Activated T-helper 17 cell treated with anti-CD3 and anti-CD28 coated beads, Interleukin-2, amount 50 U/mL, for 72 hours (primary cell): ENCODE measurements at regions not wholly inside any gene's neighbourhood (a gene's known extent, or its start where the extent isn't known, plus 50 kb on each side); places are given as distances from the start of the nearest gene placed in this dataset.

Experiments
- ATAC-seq: fragments of 150-1000 bp; cut with Tn5 transposase; replicated peaks from 2 replicates; pipeline ENCODE4 v1.10.0; 2021; ENCODE audit warnings: mild to moderate bottlenecking, moderate library complexity
- H3K27ac Mint-ChIP-seq: one replicate; pipeline ENCODE4 v1.8.0; 2022; ENCODE audit warnings: mixed read lengths
- H3K27me3 Mint-ChIP-seq: one replicate; pipeline ENCODE4 v1.8.0; 2022; ENCODE audit warnings: mixed read lengths
- H3K36me3 Mint-ChIP-seq: one replicate; pipeline ENCODE4 v1.8.0; 2022; ENCODE audit warnings: low read depth, mild to moderate bottlenecking, mixed read lengths
- H3K4me1 Mint-ChIP-seq: one replicate; pipeline ENCODE4 v1.8.0; 2022; ENCODE audit warnings: mixed read lengths
- H3K4me3 Mint-ChIP-seq: one replicate; pipeline ENCODE4 v1.8.0; 2022; ENCODE audit warnings: mild to moderate bottlenecking, mixed read lengths
- H3K9me3 Mint-ChIP-seq: one replicate; pipeline ENCODE4 v1.8.0; 2022; ENCODE audit warnings: mixed read lengths

GRCh38 chr13:78334059-78334458, 269.3 kb downstream of the POU4F1 start:
- Mint-ChIP-seq H3K27ac (no peak overlapping the region), H3K9me3 (no peaks in the 10 kb centered on the region), H3K27me3 (peaks cover 5% of the 10 kb centered on the region), H3K4me3 (no peak overlapping the region), H3K4me1 (no peaks in the 10 kb centered on the region), H3K36me3 (no peaks in the 10 kb centered on the region)
- no peak for ATAC-seq

- Mint-ChIP-seq H3K27ac (no peak overlapping the region), H3K9me3 (no peaks in the 10 kb centered on the region), H3K36me3 (no peaks in the 10 kb centered on the region), H3K27me3 (peaks cover 3% of the 10 kb centered on the region), H3K4me3 (no peak overlapping the region), H3K4me1 (no peaks in the 10 kb centered on the region)
- no peak for ATAC-seq
Measured at GRCh38 chr13:78326633-78327032, 276.7 kb downstream of the POU4F1 start.

- Mint-ChIP-seq H3K27ac (no peak overlapping the region), H3K9me3 (no peaks in the 10 kb centered on the region), H3K27me3 (peaks cover 3% of the 10 kb centered on the region), H3K36me3 (no peaks in the 10 kb centered on the region), H3K4me1 (no peaks in the 10 kb centered on the region), H3K4me3 (no peak overlapping the region)
- no peak for ATAC-seq
Measured at GRCh38 chr13:78325585-78325984, 277.8 kb downstream of the POU4F1 start.

- Mint-ChIP-seq H3K9me3 (no peaks in the 10 kb centered on the region), H3K4me1 (no peaks in the 10 kb centered on the region), H3K4me3 (no peak overlapping the region), H3K27ac (no peak overlapping the region), H3K36me3 (no peaks in the 10 kb centered on the region), H3K27me3 (peaks cover 10% of the 10 kb centered on the region)
- ATAC-seq, result no peak
Measured at GRCh38 chr13:78323848-78324247, 279.5 kb downstream of the POU4F1 start.

GRCh38 chr13:78323040-78323439, 280.3 kb downstream of the POU4F1 start:
- H3K4me1 Mint-ChIP-seq, result no peaks in the 10 kb centered on the region
- no peak for ATAC-seq
- H3K36me3 Mint-ChIP-seq, result no peaks in the 10 kb centered on the region
- H3K27ac Mint-ChIP-seq, result no peak overlapping the region
- H3K9me3 Mint-ChIP-seq, result no peaks in the 10 kb centered on the region
- H3K27me3 Mint-ChIP-seq, result peaks cover 10% of the 10 kb centered on the region
- no peak overlapping the region for H3K4me3 Mint-ChIP-seq

- H3K9me3 Mint-ChIP-seq, result no peaks in the 10 kb centered on the region
- peaks cover 10% of the 10 kb centered on the region for H3K27me3 Mint-ChIP-seq
Measured at GRCh38 chr13:78319101-78319627, 284.2 kb downstream of the POU4F1 start.

GRCh38 chr13:78317030-78317429, 286.3 kb downstream of the POU4F1 start:
- H3K36me3 Mint-ChIP-seq, result no peaks in the 10 kb centered on the region
- H3K4me1 Mint-ChIP-seq, result no peaks in the 10 kb centered on the region
- no peak overlapping the region for H3K27ac Mint-ChIP-seq
- H3K4me3 Mint-ChIP-seq, result no peak overlapping the region
- no peaks in the 10 kb centered on the region for H3K9me3 Mint-ChIP-seq
- H3K27me3 Mint-ChIP-seq, result peaks cover 9% of the 10 kb centered on the region
- no peak for ATAC-seq

More at GRCh38 chr13:78319101-78319627, 284.2 kb downstream of the POU4F1 start:
- no peak for ATAC-seq
- Mint-ChIP-seq H3K27ac (no peak overlapping the region), H3K4me3 (no peak overlapping the region), H3K36me3 (no peaks in the 10 kb centered on the region), H3K4me1 (no peaks in the 10 kb centered on the region)

GRCh38 chr13:78309497-78310180, 293.7 kb downstream of the POU4F1 start:
- H3K9me3 Mint-ChIP-seq, result no peaks in the 10 kb centered on the region
- H3K4me3 Mint-ChIP-seq, result no peak overlapping the region
- H3K27ac Mint-ChIP-seq, result no peak overlapping the region
- H3K36me3 Mint-ChIP-seq, result no peaks in the 10 kb centered on the region
- ATAC-seq, result no peak
- no peaks in the 10 kb centered on the region for H3K4me1 Mint-ChIP-seq
- no peaks in the 10 kb centered on the region for H3K27me3 Mint-ChIP-seq

- ATAC-seq, result no peak
- no peaks in the 10 kb centered on the region for H3K36me3 Mint-ChIP-seq
- no peaks in the 10 kb centered on the region for H3K9me3 Mint-ChIP-seq
- H3K27me3 Mint-ChIP-seq, result no peaks in the 10 kb centered on the region
- no peaks in the 10 kb centered on the region for H3K4me1 Mint-ChIP-seq
- H3K27ac Mint-ChIP-seq, result no peak overlapping the region
- H3K4me3 Mint-ChIP-seq, result no peak overlapping the region
Measured at GRCh38 chr13:78306519-78307206, 296.7 kb downstream of the POU4F1 start.

GRCh38 chr13:78305171-78305570, 298.2 kb downstream of the POU4F1 start:
- Mint-ChIP-seq H3K4me3 (no peak overlapping the region), H3K36me3 (no peaks in the 10 kb centered on the region), H3K27me3 (no peaks in the 10 kb centered on the region), H3K4me1 (no peaks in the 10 kb centered on the region), H3K9me3 (no peaks in the 10 kb centered on the region), H3K27ac (no peak overlapping the region)
- no peak for ATAC-seq

GRCh38 chr13:78299832-78300623, 303.3 kb downstream of the POU4F1 start:
- H3K4me1 Mint-ChIP-seq, result no peaks in the 10 kb centered on the region
- H3K4me3 Mint-ChIP-seq, result no peak overlapping the region
- no peaks in the 10 kb centered on the region for H3K36me3 Mint-ChIP-seq
- peaks cover 6% of the 10 kb centered on the region for H3K27me3 Mint-ChIP-seq
- no peaks in the 10 kb centered on the region for H3K9me3 Mint-ChIP-seq
- H3K27ac Mint-ChIP-seq, result no peak overlapping the region
- ATAC-seq, result no peak

GRCh38 chr13:78298657-78299056, 304.7 kb downstream of the POU4F1 start:
- Mint-ChIP-seq H3K4me1 (no peaks in the 10 kb centered on the region), H3K27ac (no peak overlapping the region), H3K9me3 (no peaks in the 10 kb centered on the region), H3K27me3 (peaks cover 6% of the 10 kb centered on the region), H3K4me3 (no peak overlapping the region), H3K36me3 (no peaks in the 10 kb centered on the region)
- peak; percentile 32 for ATAC-seq

- Mint-ChIP-seq H3K9me3 (peaks cover 20% of the 10 kb centered on the region), H3K36me3 (no peaks in the 10 kb centered on the region)
- no peak for ATAC-seq
Measured at GRCh38 chr13:78286748-78287147, 316.6 kb downstream of the POU4F1 start.

GRCh38 chr13:78265098-78265497, 338.3 kb downstream of the POU4F1 start:
- no peak overlapping the region for H3K4me3 Mint-ChIP-seq
- no peak for ATAC-seq
- H3K27me3 Mint-ChIP-seq, result no peaks in the 10 kb centered on the region
- no peak overlapping the region for H3K27ac Mint-ChIP-seq
- H3K4me1 Mint-ChIP-seq, result no peaks in the 10 kb centered on the region
- no peaks in the 10 kb centered on the region for H3K9me3 Mint-ChIP-seq
- H3K36me3 Mint-ChIP-seq, result no peaks in the 10 kb centered on the region

More at GRCh38 chr13:78286748-78287147, 316.6 kb downstream of the POU4F1 start:
- no peak overlapping the region for H3K4me3 Mint-ChIP-seq
- no peaks in the 10 kb centered on the region for H3K4me1 Mint-ChIP-seq
- H3K27ac Mint-ChIP-seq, result no peak overlapping the region
- H3K27me3 Mint-ChIP-seq, result peaks cover 3% of the 10 kb centered on the region
